ENCODE measurements at regions not wholly inside any gene's neighbourhood (a gene's known extent, or its start where the extent isn't known, plus 50 kb on each side); places are given as distances from the start of the nearest gene placed in this dataset.

- no peak for TF ChIP-seq ISL1 (CRISPR knock-in tag; IDR thresholded peaks at IDR 0.05)
These were observed 356.3 kb downstream of the HAPSTR1 start for GRCh38 chr16:9447699-9448098.

DNA sequence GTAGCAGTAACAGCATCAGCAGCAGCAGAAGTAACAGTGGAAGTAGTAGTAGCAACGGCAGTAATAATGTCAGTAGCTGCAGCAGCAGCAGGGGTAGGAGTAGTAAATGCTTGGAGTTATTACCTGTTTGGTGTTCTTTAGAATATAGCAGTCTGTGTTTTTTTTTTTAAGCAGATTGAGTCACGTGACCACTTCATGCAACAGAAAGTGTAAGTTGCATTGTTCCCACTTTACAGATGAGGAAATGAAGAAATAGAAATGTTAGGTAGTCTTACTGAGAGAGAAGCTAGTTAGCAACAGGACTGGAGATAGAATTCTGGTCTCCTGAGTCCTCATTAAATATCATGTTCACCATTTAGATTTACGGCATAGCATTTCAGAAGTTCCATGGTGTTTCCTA, 358.2 kb downstream of the HAPSTR1 start:
- no peak for ATAC-seq
- no peak for TF ChIP-seq CSRNP3 (CRISPR knock-in tag; IDR thresholded peaks at IDR 0.05)
- no peak for TF ChIP-seq ZNF70 (CRISPR knock-in tag; IDR thresholded peaks at IDR 0.05)
- TF ChIP-seq PATZ1 (CRISPR knock-in tag; IDR thresholded peaks at IDR 0.05; ENCODE audit: borderline replicate concordance) = no peak
- TF ChIP-seq OSR1 (CRISPR knock-in tag; IDR thresholded peaks at IDR 0.05) = no peak
- no peak for TF ChIP-seq ZNF8 (CRISPR knock-in tag; IDR thresholded peaks at IDR 0.05)
- no peak for TF ChIP-seq ZC3H10 (CRISPR knock-in tag; IDR thresholded peaks at IDR 0.05)
- no peak for TF ChIP-seq CSDC2 (CRISPR knock-in tag; IDR thresholded peaks at IDR 0.05)
- no peak for TF ChIP-seq SNAI2 (CRISPR knock-in tag; IDR thresholded peaks at IDR 0.05)
- TF ChIP-seq ZNF565 (CRISPR knock-in tag; conservative IDR thresholded peaks at IDR 0.05; ENCODE audit: low read depth) = no peak
- TF ChIP-seq TOX (CRISPR knock-in tag; IDR thresholded peaks at IDR 0.05; ENCODE audit: borderline replicate concordance) = no peak
- TF ChIP-seq, protein P1, sequence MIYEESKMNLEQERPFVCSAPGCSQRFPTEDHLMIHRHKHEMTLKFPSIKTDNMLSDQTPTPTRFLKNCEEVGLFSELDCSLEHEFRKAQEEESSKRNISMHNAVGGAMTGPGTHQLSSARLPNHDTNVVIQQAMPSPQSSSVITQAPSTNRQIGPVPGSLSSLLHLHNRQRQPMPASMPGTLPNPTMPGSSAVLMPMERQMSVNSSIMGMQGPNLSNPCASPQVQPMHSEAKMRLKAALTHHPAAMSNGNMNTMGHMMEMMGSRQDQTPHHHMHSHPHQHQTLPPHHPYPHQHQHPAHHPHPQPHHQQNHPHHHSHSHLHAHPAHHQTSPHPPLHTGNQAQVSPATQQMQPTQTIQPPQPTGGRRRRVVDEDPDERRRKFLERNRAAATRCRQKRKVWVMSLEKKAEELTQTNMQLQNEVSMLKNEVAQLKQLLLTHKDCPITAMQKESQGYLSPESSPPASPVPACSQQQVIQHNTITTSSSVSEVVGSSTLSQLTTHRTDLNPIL (CRISPR knock-in tag; IDR thresholded peaks at IDR 0.05; ENCODE audit: low read depth) = no peak
- TF ChIP-seq GLIS3 (CRISPR knock-in tag; IDR thresholded peaks at IDR 0.05) = no peak
- no peak for TF ChIP-seq ZFP30 (CRISPR knock-in tag; IDR thresholded peaks at IDR 0.05)
- TF ChIP-seq ISL1 (CRISPR knock-in tag; IDR thresholded peaks at IDR 0.05) = no peak

More at GRCh38 chr16:9447699-9448098, 356.3 kb downstream of the HAPSTR1 start:
- no peak for ATAC-seq

DNA sequence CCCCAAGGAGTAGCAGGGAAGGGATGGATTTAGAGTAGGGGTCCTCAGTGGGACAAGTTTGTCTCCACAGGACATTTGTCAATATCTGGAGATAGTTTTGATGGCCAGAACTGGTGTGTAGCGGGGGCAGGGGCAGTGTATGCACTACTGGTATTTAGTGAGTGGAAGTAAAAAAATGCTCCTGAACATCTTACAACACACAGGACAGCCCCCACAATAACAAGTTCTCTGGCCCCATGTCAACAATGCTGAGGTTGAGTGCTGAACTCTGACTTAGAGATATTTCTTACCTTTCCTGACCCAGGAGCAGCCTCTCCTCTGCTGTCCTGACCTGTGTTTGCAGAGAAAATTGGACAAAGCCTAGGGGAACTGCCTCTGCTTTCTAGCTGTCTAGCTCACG, 365.8 kb downstream of the HAPSTR1 start:
- no peak for TF ChIP-seq PATZ1 (CRISPR knock-in tag; IDR thresholded peaks at IDR 0.05; ENCODE audit: borderline replicate concordance)
- no peak for TF ChIP-seq CSRNP3 (CRISPR knock-in tag; IDR thresholded peaks at IDR 0.05)
- no peak for TF ChIP-seq GLIS3 (CRISPR knock-in tag; IDR thresholded peaks at IDR 0.05)
- no peak for TF ChIP-seq RARB (CRISPR knock-in tag; IDR thresholded peaks at IDR 0.05)
- TF ChIP-seq ZFP30 (CRISPR knock-in tag; IDR thresholded peaks at IDR 0.05) = no peak
- no peak for TF ChIP-seq TSHZ2 (CRISPR knock-in tag; IDR thresholded peaks at IDR 0.05)
- no peak for TF ChIP-seq TOX (CRISPR knock-in tag; IDR thresholded peaks at IDR 0.05; ENCODE audit: borderline replicate concordance)
- TF ChIP-seq OSR1 (CRISPR knock-in tag; IDR thresholded peaks at IDR 0.05) = no peak
- no peak for TF ChIP-seq ESRRG (CRISPR knock-in tag; IDR thresholded peaks at IDR 0.05)
- TF ChIP-seq, protein P1 (CRISPR knock-in tag; IDR thresholded peaks at IDR 0.05; ENCODE audit: low read depth) = no peak
- ATAC-seq = no peak

Data from SK-N-SH treated with all-trans-retinoic acid at 6 μM for 48 hours (cell line).